ENCODE measurements at regions not wholly inside any gene's neighbourhood (a gene's known extent, or its start where the extent isn't known, plus 50 kb on each side); places are given as distances from the start of the nearest gene placed in this dataset.

GRCh38 chr7:45358287-45358686 lies 200.7 kb downstream of the RAMP3 start:
- no peak for DNase-seq (ENCODE audit: low spot score)

- no peak for DNase-seq (ENCODE audit: low spot score)
Observed at GRCh38 chr7:45359250-45359649, 201.7 kb downstream of the RAMP3 start.

- DNase-seq (ENCODE audit: low spot score): no peak
Observed at GRCh38 chr7:45359776-45360175, 202.2 kb downstream of the RAMP3 start.

- DNase-seq (ENCODE audit: low spot score): no peak
Observed at GRCh38 chr7:45363669-45364068, 206.1 kb downstream of the RAMP3 start.

GRCh38 chr7:45365341-45365740 lies 207.8 kb downstream of the RAMP3 start:
- no peak for DNase-seq (ENCODE audit: low spot score)

GRCh38 chr7:45366475-45366874 lies 207.7 kb upstream of the ADCY1 start:
- DNase-seq (ENCODE audit: low spot score): no peak

- no peak for DNase-seq (ENCODE audit: low spot score)
Observed at GRCh38 chr7:45367026-45367425, 207.1 kb upstream of the ADCY1 start.

- no peak for DNase-seq (ENCODE audit: low spot score)
Observed at GRCh38 chr7:45368129-45368807, 205.9 kb upstream of the ADCY1 start.

GRCh38 chr7:45384499-45384898 lies 189.7 kb upstream of the ADCY1 start:
- peak; percentile 53 for DNase-seq (ENCODE audit: low spot score)

- DNase-seq (ENCODE audit: low spot score): no peak
Observed at GRCh38 chr7:45387837-45388236, 186.3 kb upstream of the ADCY1 start.

GRCh38 chr7:45389073-45389872 lies 184.9 kb upstream of the ADCY1 start:
- no peak for DNase-seq (ENCODE audit: low spot score)

- DNase-seq (ENCODE audit: low spot score): no peak
Observed at GRCh38 chr7:45390180-45390579, 184.0 kb upstream of the ADCY1 start.

GRCh38 chr7:45390731-45391130 lies 183.4 kb upstream of the ADCY1 start:
- DNase-seq (ENCODE audit: low spot score): no peak

GRCh38 chr7:45391618-45392451 lies 182.3 kb upstream of the ADCY1 start:
- DNase-seq (ENCODE audit: low spot score): no peak

GRCh38 chr7:45394117-45394708 lies 180.0 kb upstream of the ADCY1 start:
- DNase-seq (ENCODE audit: low spot score): no peak

GRCh38 chr7:45399069-45399468 lies 175.1 kb upstream of the ADCY1 start:
- no peak for DNase-seq (ENCODE audit: low spot score)

- DNase-seq (ENCODE audit: low spot score): no peak
Observed at GRCh38 chr7:45400680-45401079, 173.5 kb upstream of the ADCY1 start.

- DNase-seq (ENCODE audit: low spot score): no peak
Observed at GRCh38 chr7:45401155-45401554, 173.0 kb upstream of the ADCY1 start.

GRCh38 chr7:45401851-45402250 lies 172.3 kb upstream of the ADCY1 start:
- peak; percentile 43 for DNase-seq (ENCODE audit: low spot score)

- DNase-seq (ENCODE audit: low spot score): peak; percentile 99
Observed at GRCh38 chr7:45402480-45403218, 171.5 kb upstream of the ADCY1 start.

- no peak for DNase-seq (ENCODE audit: low spot score)
Observed at GRCh38 chr7:45404622-45405021, 169.5 kb upstream of the ADCY1 start.
